ENCODE measurements at regions not wholly inside any gene's neighbourhood (a gene's known extent, or its start where the extent isn't known, plus 50 kb on each side); places are given as distances from the start of the nearest gene placed in this dataset.
"Not testable (repeated sequence)": the region's sequence is repeated elsewhere in the genome, so short reads cannot be mapped to it uniquely, and the experiment has no call there.

GRCh38 chr14:37891500-37891899, 296.1 kb downstream of the TTC6 start:
- DNase-seq (ENCODE audit: low read depth, low spot score): not testable (repeated sequence)

GRCh38 chr14:37894463-37894862, 299.0 kb downstream of the TTC6 start:
- no peak for DNase-seq (ENCODE audit: low read depth, low spot score)

- DNase-seq (ENCODE audit: low read depth, low spot score): no peak
Measured at GRCh38 chr14:37899365-37899764, 303.9 kb downstream of the TTC6 start.

GRCh38 chr14:37900561-37900960, 305.1 kb downstream of the TTC6 start:
- no peak for DNase-seq (ENCODE audit: low read depth, low spot score)

- DNase-seq (ENCODE audit: low read depth, low spot score): no peak
Measured at GRCh38 chr14:37901978-37902377, 305.7 kb upstream of the SSTR1 start.

GRCh38 chr14:37903343-37904191, 304.1 kb upstream of the SSTR1 start:
- DNase-seq (ENCODE audit: low read depth, low spot score): peak; percentile 4

- no peak for DNase-seq (ENCODE audit: low read depth, low spot score)
Measured at GRCh38 chr14:37924622-37925021, 283.1 kb upstream of the SSTR1 start.

- DNase-seq (ENCODE audit: low read depth, low spot score): no peak
Measured at GRCh38 chr14:37932008-37932407, 275.7 kb upstream of the SSTR1 start.

- no peak for DNase-seq (ENCODE audit: low read depth, low spot score)
Measured at GRCh38 chr14:37932481-37932880, 275.2 kb upstream of the SSTR1 start.

- no peak for DNase-seq (ENCODE audit: low read depth, low spot score)
Measured at GRCh38 chr14:37936971-37937370, 270.7 kb upstream of the SSTR1 start.

- DNase-seq (ENCODE audit: low read depth, low spot score): no peak
Measured at GRCh38 chr14:37939442-37940028, 268.2 kb upstream of the SSTR1 start.

- no peak for DNase-seq (ENCODE audit: low read depth, low spot score)
Measured at GRCh38 chr14:37945959-37946358, 261.7 kb upstream of the SSTR1 start.

GRCh38 chr14:37946819-37947218, 260.9 kb upstream of the SSTR1 start:
- no peak for DNase-seq (ENCODE audit: low read depth, low spot score)

GRCh38 chr14:37948266-37948665, 259.4 kb upstream of the SSTR1 start:
- DNase-seq (ENCODE audit: low read depth, low spot score): no peak

- no peak for DNase-seq (ENCODE audit: low read depth, low spot score)
Measured at GRCh38 chr14:37968664-37969240, 239.0 kb upstream of the SSTR1 start.

- DNase-seq (ENCODE audit: low read depth, low spot score): no peak
Measured at GRCh38 chr14:37969511-37969979, 238.2 kb upstream of the SSTR1 start.

GRCh38 chr14:37970696-37971095, 237.0 kb upstream of the SSTR1 start:
- no peak for DNase-seq (ENCODE audit: low read depth, low spot score)

GRCh38 chr14:37972941-37973887, 234.5 kb upstream of the SSTR1 start:
- DNase-seq (ENCODE audit: low read depth, low spot score): no peak

- no peak for DNase-seq (ENCODE audit: low read depth, low spot score)
Measured at GRCh38 chr14:37974421-37974820, 233.3 kb upstream of the SSTR1 start.

GRCh38 chr14:37977481-37977880, 230.2 kb upstream of the SSTR1 start:
- DNase-seq (ENCODE audit: low read depth, low spot score): no peak

GRCh38 chr14:37985826-37986470, 221.8 kb upstream of the SSTR1 start:
- peak; percentile 4 for DNase-seq (ENCODE audit: low read depth, low spot score)

Data from pulmonary artery endothelial cell (primary cell).